ENCODE measurements at regions not wholly inside any gene's neighbourhood (a gene's known extent, or its start where the extent isn't known, plus 50 kb on each side); places are given as distances from the start of the nearest gene placed in this dataset.

DNA sequence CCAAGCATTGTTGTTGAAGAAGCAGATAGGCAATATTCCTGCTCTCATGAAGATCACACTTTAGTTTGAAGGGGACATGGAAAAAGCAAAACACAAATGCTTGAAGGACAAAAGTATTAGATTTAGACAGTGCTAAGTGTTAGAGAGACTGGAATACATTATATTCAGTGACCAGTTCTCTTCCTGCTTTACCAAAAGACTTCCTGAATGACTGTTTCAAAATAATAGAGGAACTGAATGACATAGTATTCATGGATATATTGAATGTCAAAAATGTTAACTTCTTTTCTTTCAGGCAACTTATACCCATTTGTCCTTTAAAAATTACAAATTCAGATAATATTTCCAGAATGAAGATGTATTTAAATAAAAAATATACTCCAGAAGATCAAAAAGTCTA, 178.0 kb upstream of the IVNS1ABP start:
- TF ChIP-seq TARDBP (IDR thresholded peaks at IDR 0.05) = no peak
- no peak for TF ChIP-seq FOXA1 (IDR thresholded peaks at IDR 0.05)
- TF ChIP-seq FOXM1 (IDR thresholded peaks at IDR 0.05; ENCODE audit: borderline replicate concordance) = no peak
- TF ChIP-seq ELF4 (IDR thresholded peaks at IDR 0.05) = no peak
- TF ChIP-seq SP1 (IDR thresholded peaks at IDR 0.05) = no peak
- no peak for TF ChIP-seq ARNT (IDR thresholded peaks at IDR 0.05)
- TF ChIP-seq FOXK2 (IDR thresholded peaks at IDR 0.05) = no peak
- no peak for TF ChIP-seq NFRKB (IDR thresholded peaks at IDR 0.05)
